NCI-H345 treated with DMSO at 0.1 percent for 48 hours (cell line): ENCODE measurements at regions not wholly inside any gene's neighbourhood (a gene's known extent, or its start where the extent isn't known, plus 50 kb on each side); places are given as distances from the start of the nearest gene placed in this dataset.
A peak's percentile ranks its signal among the peaks of the same experiment; 100 is the strongest.

Source experiments
- DNase-seq: peaks from one replicate; lab custom pipeline; 2025; ENCODE audit not compliant: unreplicated experiment; lab: John Stamatoyannopoulos, UW

GRCh38 chr6:100182313-100182712, 188.3 kb upstream of the MCHR2 start:
- no peak for DNase-seq

- DNase-seq = no peak
Measured at GRCh38 chr6:100181309-100181708, 187.3 kb upstream of the MCHR2 start.

- no peak for DNase-seq
Measured at GRCh38 chr6:100179576-100179975, 185.6 kb upstream of the MCHR2 start.

GRCh38 chr6:100177956-100178355, 183.9 kb upstream of the MCHR2 start:
- DNase-seq = no peak

GRCh38 chr6:100176951-100177710, 183.1 kb upstream of the MCHR2 start:
- DNase-seq = no peak

- no peak for DNase-seq
Measured at GRCh38 chr6:100176311-100176950, 182.4 kb upstream of the MCHR2 start.

- no peak for DNase-seq
Measured at GRCh38 chr6:100175814-100176310, 181.8 kb upstream of the MCHR2 start.

- DNase-seq = no peak
Measured at GRCh38 chr6:100173211-100173610, 179.2 kb upstream of the MCHR2 start.

GRCh38 chr6:100172322-100172713, 178.3 kb upstream of the MCHR2 start:
- no peak for DNase-seq

GRCh38 chr6:100171533-100172321, 177.7 kb upstream of the MCHR2 start:
- no peak for DNase-seq

- no peak for DNase-seq
Measured at GRCh38 chr6:100168148-100168547, 174.1 kb upstream of the MCHR2 start.

- DNase-seq = no peak
Measured at GRCh38 chr6:100167585-100167984, 173.6 kb upstream of the MCHR2 start.

- DNase-seq = no peak
Measured at GRCh38 chr6:100166956-100167355, 172.9 kb upstream of the MCHR2 start.

- DNase-seq = no peak
Measured at GRCh38 chr6:100165442-100165841, 171.4 kb upstream of the MCHR2 start.

- no peak for DNase-seq
Measured at GRCh38 chr6:100163035-100163434, 169.0 kb upstream of the MCHR2 start.

- no peak for DNase-seq
Measured at GRCh38 chr6:100161782-100162365, 167.9 kb upstream of the MCHR2 start.

- peak; percentile 61 for DNase-seq
Measured at GRCh38 chr6:100160930-100161329, 166.9 kb upstream of the MCHR2 start.

- no peak for DNase-seq
Measured at GRCh38 chr6:100155141-100155540, 161.1 kb upstream of the MCHR2 start.

- DNase-seq = no peak
Measured at GRCh38 chr6:100153636-100154275, 159.7 kb upstream of the MCHR2 start.

- DNase-seq = no peak
Measured at GRCh38 chr6:100152201-100152600, 158.2 kb upstream of the MCHR2 start.

- no peak for DNase-seq
Measured at GRCh38 chr6:100144991-100145390, 151.0 kb upstream of the MCHR2 start.
